ENCODE measurements at regions not wholly inside any gene's neighbourhood (a gene's known extent, or its start where the extent isn't known, plus 50 kb on each side); places are given as distances from the start of the nearest gene placed in this dataset.

- no peaks in the 10 kb centered on the region for H3K4me1 ChIP-seq
- no peaks in the 10 kb centered on the region; the same call in 1 of the 2 replicates for H3K9me3 ChIP-seq
- H3K4me2 ChIP-seq = no peak overlapping the region
- no peak for TF ChIP-seq Cebpa-rat (IDR thresholded peaks at IDR 0.05)
- no peaks in the 10 kb centered on the region for H3K27me3 ChIP-seq
- no peak overlapping the region for H3K9ac ChIP-seq
- no peak overlapping the region for H3K4me3 ChIP-seq
- H3K36me3 ChIP-seq = no peaks in the 10 kb centered on the region
- no peaks in the 10 kb centered on the region for H4K20me1 ChIP-seq
- no peak overlapping the region for H3K27ac ChIP-seq
These were observed 799.2 kb upstream of the RAB6C start for GRCh38 chr2:129180124-129180716.

DNA sequence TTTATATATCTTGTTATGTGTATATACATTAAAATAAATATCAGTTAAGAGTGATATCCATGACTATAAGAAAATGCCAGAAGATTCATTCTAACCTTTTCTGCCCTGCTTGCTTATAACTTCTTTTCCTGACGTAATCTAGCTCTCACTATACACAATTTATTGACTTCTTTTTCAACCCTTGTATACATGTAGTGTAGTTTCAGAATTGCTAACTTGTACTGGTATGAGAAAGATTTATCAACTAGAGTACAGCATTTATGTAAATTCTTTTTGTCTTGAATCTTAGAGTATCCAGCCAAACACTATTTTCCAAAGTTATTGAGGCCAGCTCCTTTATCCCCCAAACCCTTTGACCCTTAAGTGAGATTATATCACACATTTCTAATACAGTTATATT, 798.0 kb upstream of the RAB6C start:
- no peak overlapping the region for H3K27ac ChIP-seq
- no peaks in the 10 kb centered on the region for H4K20me1 ChIP-seq
- H3K27me3 ChIP-seq = no peaks in the 10 kb centered on the region
- no peak overlapping the region for H3K4me2 ChIP-seq
- no peaks in the 10 kb centered on the region for H3K4me1 ChIP-seq
- H3K9me3 ChIP-seq = no peaks in the 10 kb centered on the region; the same call in 1 of the 2 replicates
- H3K9ac ChIP-seq = no peak overlapping the region
- no peaks in the 10 kb centered on the region for H3K36me3 ChIP-seq
- no peak for TF ChIP-seq Cebpa-rat (IDR thresholded peaks at IDR 0.05)
- H3K4me3 ChIP-seq = no peak overlapping the region

GRCh38 chr2:129181963-129182362, 797.5 kb upstream of the RAB6C start:
- Histone ChIP-seq H3K4me1 (no peaks in the 10 kb centered on the region), H3K27ac (no peak overlapping the region), H3K36me3 (no peaks in the 10 kb centered on the region), H3K9ac (no peak overlapping the region), H3K27me3 (no peaks in the 10 kb centered on the region), H4K20me1 (no peaks in the 10 kb centered on the region), H3K4me2 (no peak overlapping the region), H3K4me3 (no peak overlapping the region), H3K9me3 (no peaks in the 10 kb centered on the region; the same call in 1 of the 2 replicates)
- TF ChIP-seq Cebpa-rat (IDR thresholded peaks at IDR 0.05) = no peak

DNA sequence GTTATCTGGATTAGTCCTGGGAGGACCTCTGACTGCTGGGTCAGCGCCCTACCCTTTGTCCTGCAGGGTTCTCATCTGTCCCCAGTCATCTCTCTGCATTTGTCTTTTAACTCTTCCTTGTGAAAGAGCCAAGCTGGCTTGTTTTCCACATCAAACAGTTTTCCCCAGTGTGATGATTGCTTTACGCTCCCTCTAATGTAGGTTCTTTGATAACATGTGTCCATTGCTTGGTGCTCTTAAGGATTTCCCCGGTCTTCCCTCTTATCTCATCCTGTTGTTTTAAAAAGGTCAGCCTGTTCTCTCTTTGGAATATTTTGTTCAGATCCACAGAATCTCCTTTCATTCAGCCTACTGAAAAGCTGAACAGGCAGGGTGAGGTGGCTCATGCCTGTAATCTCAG, 792.1 kb upstream of the RAB6C start:
- H3K9ac ChIP-seq = no peak overlapping the region
- TF ChIP-seq Cebpa-rat (IDR thresholded peaks at IDR 0.05) = no peak
- no peak overlapping the region for H3K4me3 ChIP-seq
- H4K20me1 ChIP-seq = no peaks in the 10 kb centered on the region
- no peak overlapping the region for H3K4me2 ChIP-seq
- H3K36me3 ChIP-seq = no peaks in the 10 kb centered on the region
- H3K4me1 ChIP-seq = no peaks in the 10 kb centered on the region; the same call in 1 of the 2 replicates
- H3K9me3 ChIP-seq = no peaks in the 10 kb centered on the region
- H3K27ac ChIP-seq = no peak overlapping the region
- H3K27me3 ChIP-seq = no peaks in the 10 kb centered on the region

GRCh38 chr2:129188451-129188850, 791.0 kb upstream of the RAB6C start:
- Histone ChIP-seq H3K4me3 (no peak overlapping the region), H4K20me1 (no peaks in the 10 kb centered on the region), H3K9ac (no peak overlapping the region), H3K4me1 (no peaks in the 10 kb centered on the region; the same call in 1 of the 2 replicates), H3K27ac (no peak overlapping the region), H3K27me3 (no peaks in the 10 kb centered on the region), H3K9me3 (no peaks in the 10 kb centered on the region), H3K36me3 (no peaks in the 10 kb centered on the region), H3K4me2 (no peak overlapping the region)
- TF ChIP-seq Cebpa-rat (IDR thresholded peaks at IDR 0.05) = no peak

DNA sequence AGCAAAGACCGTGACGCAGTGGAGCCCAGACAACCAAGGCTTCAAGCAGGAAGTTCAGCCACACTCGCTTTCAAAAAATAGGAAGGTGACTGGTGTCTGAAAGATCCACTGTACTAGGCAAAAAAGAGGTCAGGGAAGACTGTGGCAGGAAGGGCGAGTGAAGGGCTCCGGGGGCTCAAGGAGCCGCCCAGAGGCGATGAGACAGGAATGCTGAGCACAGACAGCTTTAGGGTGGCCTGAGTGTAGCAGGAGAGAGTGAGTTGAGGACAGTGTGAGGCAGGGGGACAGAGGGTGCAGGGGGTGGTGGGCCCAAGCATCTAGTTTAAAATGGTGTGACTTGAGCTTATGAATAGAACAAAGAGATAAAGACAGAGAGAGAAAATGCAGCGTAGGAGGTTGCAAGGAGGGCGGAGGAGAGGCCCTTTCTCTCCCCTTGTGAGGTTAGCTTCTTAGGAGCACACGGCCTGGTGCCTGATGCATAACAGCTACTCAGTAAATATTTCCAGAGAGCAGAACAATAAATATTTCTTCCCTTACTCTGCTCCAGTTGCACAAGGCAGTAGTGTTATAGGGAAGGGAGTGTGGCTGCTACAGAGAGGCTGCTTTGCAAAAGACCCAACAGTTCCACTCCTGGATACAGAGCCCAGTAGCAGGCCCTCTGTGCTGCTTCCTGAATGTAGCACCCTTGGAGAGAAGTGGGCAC, 789.7 kb upstream of the RAB6C start:
- TF ChIP-seq Cebpa-rat (IDR thresholded peaks at IDR 0.05) = no peak
- no peak overlapping the region for H3K4me3 ChIP-seq
- no peaks in the 10 kb centered on the region for H3K36me3 ChIP-seq
- no peaks in the 10 kb centered on the region; the same call in 1 of the 2 replicates for H3K4me1 ChIP-seq
- H3K9me3 ChIP-seq = no peaks in the 10 kb centered on the region
- no peak overlapping the region for H3K27ac ChIP-seq
- H3K9ac ChIP-seq = no peak overlapping the region
- H3K27me3 ChIP-seq = no peaks in the 10 kb centered on the region
- H4K20me1 ChIP-seq = no peaks in the 10 kb centered on the region
- H3K4me2 ChIP-seq = no peak overlapping the region; the same call in 1 of the 2 replicates

- H3K27me3 ChIP-seq = no peaks in the 10 kb centered on the region
- no peaks in the 10 kb centered on the region for H4K20me1 ChIP-seq
- no peaks in the 10 kb centered on the region for H3K9me3 ChIP-seq
- TF ChIP-seq Cebpa-rat (IDR thresholded peaks at IDR 0.05) = no peak
- H3K36me3 ChIP-seq = no peaks in the 10 kb centered on the region
- H3K9ac ChIP-seq = no peak overlapping the region
- H3K4me3 ChIP-seq = no peak overlapping the region
- no peaks in the 10 kb centered on the region; the same call in 1 of the 2 replicates for H3K4me1 ChIP-seq
- H3K27ac ChIP-seq = no peak overlapping the region
- no peak overlapping the region for H3K4me2 ChIP-seq
These were observed 789.0 kb upstream of the RAB6C start for GRCh38 chr2:129190494-129190893.

DNA sequence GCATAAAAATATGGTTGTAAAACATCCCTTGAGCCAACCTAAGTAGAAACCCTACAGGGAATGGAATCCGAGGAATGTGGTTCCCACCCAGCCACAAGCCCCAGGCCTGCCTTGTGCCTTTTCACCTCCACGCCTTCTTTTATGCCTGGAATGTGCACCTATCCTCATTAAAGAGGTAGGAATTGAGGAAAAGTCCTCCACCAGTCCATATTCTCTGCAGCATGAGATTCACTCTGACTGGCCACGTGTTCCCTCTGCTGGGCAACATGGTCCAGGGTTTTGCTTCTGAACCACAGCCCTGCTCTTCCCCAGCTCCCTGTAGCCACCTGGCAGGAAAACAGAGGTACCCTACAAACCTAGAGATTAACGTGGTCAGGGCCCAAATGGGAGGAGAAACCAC, 787.9 kb upstream of the RAB6C start:
- Histone ChIP-seq H3K27me3 (no peaks in the 10 kb centered on the region), H3K9ac (no peak overlapping the region), H3K4me1 (no peaks in the 10 kb centered on the region; the same call in 1 of the 2 replicates), H3K4me2 (no peak overlapping the region), H3K36me3 (no peaks in the 10 kb centered on the region), H3K9me3 (no peaks in the 10 kb centered on the region), H4K20me1 (no peaks in the 10 kb centered on the region), H3K4me3 (no peak overlapping the region), H3K27ac (no peak overlapping the region)
- no peak for TF ChIP-seq Cebpa-rat (IDR thresholded peaks at IDR 0.05)

- no peaks in the 10 kb centered on the region; the same call in 1 of the 2 replicates for H3K4me1 ChIP-seq
- no peaks in the 10 kb centered on the region for H3K9me3 ChIP-seq
- no peaks in the 10 kb centered on the region for H3K36me3 ChIP-seq
- no peak overlapping the region for H3K4me3 ChIP-seq
- no peak overlapping the region for H3K4me2 ChIP-seq
- no peaks in the 10 kb centered on the region for H3K27me3 ChIP-seq
- TF ChIP-seq Cebpa-rat (IDR thresholded peaks at IDR 0.05) = no peak
- no peak overlapping the region for H3K27ac ChIP-seq
- H3K9ac ChIP-seq = no peak overlapping the region
- H4K20me1 ChIP-seq = no peaks in the 10 kb centered on the region
These were observed 787.3 kb upstream of the RAB6C start for GRCh38 chr2:129192117-129192516.

DNA sequence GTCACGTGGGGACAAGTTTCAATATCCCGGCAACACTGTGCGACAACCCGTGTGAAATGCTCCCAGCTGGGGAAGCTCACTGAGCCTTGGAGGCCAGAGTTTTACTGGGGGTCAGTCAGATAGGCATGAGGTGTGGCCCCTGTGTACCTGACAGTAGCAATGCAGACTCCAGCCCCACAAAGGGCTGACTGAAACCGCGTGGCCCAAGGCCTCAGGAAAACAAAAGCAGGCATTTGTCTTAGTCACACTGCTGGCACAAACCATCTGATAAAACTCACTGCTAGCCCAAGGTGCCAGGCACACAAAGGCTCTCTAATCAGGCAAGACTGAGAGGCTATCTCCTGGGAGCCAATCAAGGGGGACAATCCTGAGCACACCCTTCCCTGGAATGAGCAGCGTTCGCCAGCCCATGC, 786.6 kb upstream of the RAB6C start:
- H3K9ac ChIP-seq = no peak overlapping the region

More for the DNA sequence above, 786.6 kb upstream of the RAB6C start:
- Histone ChIP-seq H3K27ac (no peak overlapping the region), H4K20me1 (no peaks in the 10 kb centered on the region), H3K4me2 (no peak overlapping the region), H3K4me1 (no peaks in the 10 kb centered on the region; the same call in 1 of the 2 replicates), H3K9me3 (no peaks in the 10 kb centered on the region), H3K4me3 (no peak overlapping the region), H3K36me3 (no peaks in the 10 kb centered on the region), H3K27me3 (no peaks in the 10 kb centered on the region)
- no peak for TF ChIP-seq Cebpa-rat (IDR thresholded peaks at IDR 0.05)

All from BLaER1 (cell line).